GM18519 (cell line): ENCODE measurements at regions not wholly inside any gene's neighbourhood (a gene's known extent, or its start where the extent isn't known, plus 50 kb on each side); places are given as distances from the start of the nearest gene placed in this dataset.
"Not testable (repeated sequence)": the region's sequence is repeated elsewhere in the genome, so short reads cannot be mapped to it uniquely, and the experiment has no call there.

ENCODE experiments used
- ATAC-seq: cut with Tn5 transposase; IDR thresholded peaks from one replicate; pipeline ENCODE4 v1.9.1; 2021; ENCODE audit warnings: mild to moderate bottlenecking, moderate library complexity; ENCODE audit not compliant: unreplicated experiment, low FRiP score

GRCh38 chr13:105773241-105773640 lies 762.2 kb downstream of the EFNB2 start:
- ATAC-seq, result no peak

GRCh38 chr13:105764486-105764885 lies 771.0 kb downstream of the EFNB2 start:
- no peak for ATAC-seq

GRCh38 chr13:105763851-105764250 lies 771.6 kb downstream of the EFNB2 start:
- no peak for ATAC-seq

DNA sequence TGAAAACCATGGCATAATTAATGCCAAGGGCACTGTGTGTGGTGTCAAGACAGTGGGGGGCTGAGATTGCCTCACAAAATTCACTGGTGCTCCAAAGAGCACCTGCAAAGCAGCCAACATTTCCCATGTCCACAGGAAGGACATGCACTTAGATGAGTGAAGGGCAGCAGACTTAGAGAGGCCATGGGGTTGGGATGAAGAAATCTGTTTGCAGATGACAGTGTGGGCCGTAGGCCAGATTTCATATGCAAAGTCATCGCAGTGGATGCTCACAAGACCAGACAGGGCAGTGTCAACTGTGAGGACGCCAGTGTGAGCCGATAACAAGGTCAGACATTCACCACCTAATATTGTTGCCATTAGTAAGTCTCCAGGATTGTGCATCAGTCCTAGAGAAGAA lies 773.4 kb downstream of the EFNB2 start:
- ATAC-seq, result no peak

DNA sequence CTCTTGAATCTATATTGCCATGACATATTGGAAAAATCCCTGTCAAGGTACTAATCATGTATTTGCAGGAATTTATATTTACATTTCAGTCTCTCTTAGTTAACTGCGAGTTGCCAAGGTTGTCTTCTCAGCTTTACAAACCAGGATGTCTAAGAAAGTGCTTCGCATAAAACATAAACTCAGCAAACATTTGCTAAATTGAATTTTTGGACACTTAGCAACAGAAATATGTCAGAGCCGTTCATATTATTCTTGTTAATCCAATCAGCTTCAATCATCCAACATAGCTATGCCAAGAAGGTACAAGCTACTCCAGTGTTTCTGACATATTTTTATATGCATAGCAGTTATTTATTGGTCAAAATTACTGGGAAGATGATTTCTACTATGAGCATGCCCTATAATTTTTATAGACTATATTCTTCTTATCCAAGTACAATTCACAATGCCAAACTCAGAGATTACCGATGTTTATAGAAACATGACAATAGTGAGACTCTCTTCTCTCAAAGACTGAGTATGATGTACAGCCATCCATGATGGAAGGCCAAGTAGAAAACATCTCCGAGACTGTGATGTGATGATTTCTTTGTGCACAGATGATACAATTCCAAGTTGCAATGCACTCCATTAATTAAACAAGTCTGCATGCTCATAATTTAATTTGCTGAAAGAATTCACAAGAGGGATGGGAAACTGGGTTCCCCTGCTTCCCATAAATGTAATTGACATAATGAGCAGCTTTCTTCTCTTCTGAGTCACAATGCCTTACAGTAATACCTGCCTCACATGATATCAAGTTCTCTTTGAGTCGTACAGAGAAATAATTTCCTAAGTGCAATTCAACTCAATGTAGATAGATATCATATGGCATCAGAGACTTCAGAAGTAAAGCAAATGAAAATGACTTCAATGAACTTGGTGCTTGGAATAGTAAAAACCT lies 776.3 kb downstream of the EFNB2 start:
- ATAC-seq, result no peak

GRCh38 chr13:105740739-105741138 lies 794.7 kb downstream of the EFNB2 start:
- no peak for ATAC-seq

GRCh38 chr13:105737688-105738087 lies 797.8 kb downstream of the EFNB2 start:
- ATAC-seq, result no peak

- no peak for ATAC-seq
Measured at GRCh38 chr13:105735281-105735680, 800.2 kb downstream of the EFNB2 start.

- ATAC-seq, result no peak
Measured at GRCh38 chr13:105732806-105733529, 802.5 kb downstream of the EFNB2 start.

DNA sequence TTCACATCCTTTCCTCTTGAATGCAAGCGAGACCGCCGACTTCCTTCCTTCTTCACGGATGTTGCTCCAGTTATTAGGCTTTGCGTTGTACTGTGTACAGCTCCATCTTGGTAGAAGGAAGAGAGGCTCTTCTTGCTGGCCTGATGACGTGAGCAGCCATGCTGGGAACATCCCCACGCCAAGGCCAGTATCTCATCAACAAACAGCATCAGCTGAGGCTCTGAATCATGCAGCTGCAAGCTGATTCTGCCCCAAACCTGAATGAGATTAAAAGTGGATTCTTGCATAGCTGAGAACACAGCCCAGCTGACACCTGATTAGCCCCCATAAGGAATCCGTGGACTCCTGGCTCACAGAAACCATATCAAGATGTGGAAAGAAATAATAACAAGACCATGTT lies 809.6 kb downstream of the EFNB2 start:
- no peak for ATAC-seq

DNA sequence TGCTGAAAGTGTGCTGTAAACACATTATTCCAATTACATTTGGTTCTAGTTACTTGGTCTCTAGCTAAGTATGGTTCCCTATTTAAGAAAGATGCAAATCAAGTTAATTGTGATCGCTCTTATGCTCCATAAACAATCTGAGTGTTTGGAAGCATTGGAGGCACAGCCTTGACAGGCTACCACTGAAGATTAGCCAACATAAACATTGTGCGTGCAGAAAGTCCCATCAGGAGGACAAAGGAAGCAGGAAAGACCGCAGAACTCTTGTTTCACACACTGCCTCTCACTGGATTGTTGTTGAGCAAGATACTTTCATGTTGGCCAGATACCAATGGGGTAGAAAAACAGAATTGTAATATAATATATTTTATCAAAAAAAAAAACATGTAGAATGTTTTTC lies 814.4 kb downstream of the EFNB2 start:
- no peak for ATAC-seq

GRCh38 chr13:105719859-105720258 lies 815.6 kb downstream of the EFNB2 start:
- ATAC-seq, result no peak

- ATAC-seq, result no peak
Measured at GRCh38 chr13:105709181-105709580, 826.3 kb downstream of the EFNB2 start.

- ATAC-seq, result no peak
Measured at GRCh38 chr13:105703843-105704242, 831.6 kb downstream of the EFNB2 start.

GRCh38 chr13:105702441-105702840 lies 833.0 kb downstream of the EFNB2 start:
- ATAC-seq, result no peak

DNA sequence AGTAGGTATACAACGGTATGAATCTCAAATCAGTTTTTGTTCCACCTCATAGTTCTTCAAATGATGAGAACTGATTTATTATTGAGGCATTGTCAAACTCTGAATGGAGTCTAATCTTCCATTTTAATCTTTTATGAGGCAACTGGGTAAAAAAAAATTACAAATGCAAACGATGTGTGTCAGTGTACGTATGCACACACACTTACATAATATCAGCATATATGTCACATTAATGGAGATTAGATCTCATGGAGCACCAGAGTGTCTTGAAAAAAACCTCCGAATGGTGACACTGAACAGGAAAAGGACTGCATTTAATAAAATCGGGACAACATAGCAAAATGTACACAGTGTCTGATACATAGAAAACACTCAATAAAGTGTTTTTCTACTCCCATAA lies 842.7 kb downstream of the EFNB2 start:
- ATAC-seq, result no peak

DNA sequence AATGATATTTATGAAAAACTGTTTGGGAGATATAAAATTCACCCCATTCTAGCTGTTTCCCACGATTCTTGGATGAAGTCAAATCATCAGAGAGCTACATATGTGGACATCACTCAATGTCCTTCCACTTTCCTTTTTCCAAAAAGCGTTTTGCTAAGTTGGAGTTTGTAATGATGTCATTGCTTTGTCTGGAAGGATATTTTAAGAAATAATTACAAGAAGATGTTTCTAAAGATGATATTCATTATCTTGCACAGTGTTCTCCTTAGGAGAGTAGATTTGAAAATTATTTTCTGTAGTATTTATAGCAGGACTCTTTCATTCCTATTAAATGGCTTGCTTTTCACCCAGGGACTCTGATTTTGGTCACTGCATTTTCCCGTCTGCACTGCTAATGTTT lies 851.2 kb downstream of the EFNB2 start:
- ATAC-seq, result no peak

- no peak for ATAC-seq
Measured at GRCh38 chr13:105679838-105680237, 855.6 kb downstream of the EFNB2 start.

- ATAC-seq, result no peak
Measured at GRCh38 chr13:105678072-105678471, 857.4 kb downstream of the EFNB2 start.

DNA sequence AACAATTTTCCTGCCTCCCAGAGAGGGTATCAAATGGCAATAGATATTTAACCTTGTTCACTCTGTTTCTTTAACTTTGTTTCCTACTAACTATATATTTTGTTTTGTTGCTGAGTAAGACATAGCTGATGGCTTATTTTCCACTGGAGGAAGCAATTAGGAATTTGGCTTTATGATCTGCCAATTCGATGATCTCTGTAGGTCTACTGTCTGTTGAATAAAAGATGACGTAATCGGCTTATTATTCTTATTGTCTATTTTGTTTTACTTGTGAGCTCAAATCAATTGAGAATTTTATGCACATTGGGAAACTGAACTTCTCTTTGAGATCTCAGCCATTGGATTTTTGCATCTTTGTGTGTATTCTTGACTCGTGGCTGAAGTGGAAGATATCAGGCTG lies 862.6 kb downstream of the EFNB2 start:
- no peak for ATAC-seq

DNA sequence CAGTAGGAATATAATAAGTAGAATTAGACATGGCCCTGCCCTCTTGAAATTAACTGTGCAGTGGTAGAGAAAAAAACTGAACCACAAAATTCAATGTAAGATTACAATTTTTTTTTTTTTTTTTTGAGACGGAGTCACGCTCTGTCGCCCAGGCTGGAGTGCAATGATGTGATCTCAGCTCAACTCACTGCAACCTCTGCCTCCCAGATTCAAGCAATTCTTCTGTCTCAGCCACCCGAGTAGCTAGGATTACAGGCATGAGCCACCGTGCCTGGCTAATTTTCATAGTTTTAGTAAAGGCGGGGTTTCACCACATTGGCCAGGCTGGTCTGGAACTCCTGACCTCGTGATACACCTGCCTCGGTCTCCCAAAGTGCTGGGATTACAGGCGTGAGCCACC lies 864.3 kb downstream of the EFNB2 start:
- not testable (repeated sequence) for ATAC-seq
